Endothelial cell (in vitro differentiated cells): ENCODE measurements at regions not wholly inside any gene's neighbourhood (a gene's known extent, or its start where the extent isn't known, plus 50 kb on each side); places are given as distances from the start of the nearest gene placed in this dataset.

Source experiments
- DNase-seq: peaks from one replicate; pipeline ENCODE4 v3.0.0; 2021; ENCODE audit warnings: low spot score
- H3K27ac Mint-ChIP-seq: one replicate; pipeline ENCODE4 v1.8.0; 2021; ENCODE audit warnings: mixed read lengths, inconsistent platforms; ENCODE audit not compliant: unreplicated experiment
- H3K27me3 Mint-ChIP-seq: one replicate; pipeline ENCODE4 v1.8.0; 2021; ENCODE audit warnings: mild to moderate bottlenecking, moderate library complexity, mixed read lengths, inconsistent platforms; ENCODE audit not compliant: unreplicated experiment
- H3K36me3 Mint-ChIP-seq: one replicate; pipeline ENCODE4 v1.8.0; 2021; ENCODE audit warnings: mild to moderate bottlenecking, low read depth, mixed read lengths, inconsistent platforms; ENCODE audit not compliant: unreplicated experiment
- H3K4me1 Mint-ChIP-seq: one replicate; pipeline ENCODE4 v1.8.0; 2021; ENCODE audit warnings: mild to moderate bottlenecking, mixed read lengths, inconsistent platforms; ENCODE audit not compliant: unreplicated experiment
- H3K4me3 Mint-ChIP-seq: one replicate; pipeline ENCODE4 v1.8.0; 2021; ENCODE audit warnings: mild to moderate bottlenecking, mixed read lengths, inconsistent platforms; ENCODE audit not compliant: unreplicated experiment
- H3K9me3 Mint-ChIP-seq: one replicate; pipeline ENCODE4 v1.8.0; 2021; ENCODE audit warnings: mixed read lengths, inconsistent platforms; ENCODE audit not compliant: unreplicated experiment
- TF ChIP-seq, protein P1 (sequence below): fragments of 200-600 bp; sonication (generic); IDR thresholded peaks from one replicate; pipeline ENCODE4 v1.5.0; 2021; ENCODE audit warnings: antibody characterized with exemption; ENCODE audit not compliant: unreplicated experiment

- Mint-ChIP-seq H3K27me3 (no peaks in the 10 kb centered on the region), H3K36me3 (no peaks in the 10 kb centered on the region), H3K4me1 (no peaks in the 10 kb centered on the region), H3K4me3 (no peak overlapping the region), H3K27ac (no peak overlapping the region), H3K9me3 (no peaks in the 10 kb centered on the region)
- no peak for DNase-seq
- TF ChIP-seq, protein P1, sequence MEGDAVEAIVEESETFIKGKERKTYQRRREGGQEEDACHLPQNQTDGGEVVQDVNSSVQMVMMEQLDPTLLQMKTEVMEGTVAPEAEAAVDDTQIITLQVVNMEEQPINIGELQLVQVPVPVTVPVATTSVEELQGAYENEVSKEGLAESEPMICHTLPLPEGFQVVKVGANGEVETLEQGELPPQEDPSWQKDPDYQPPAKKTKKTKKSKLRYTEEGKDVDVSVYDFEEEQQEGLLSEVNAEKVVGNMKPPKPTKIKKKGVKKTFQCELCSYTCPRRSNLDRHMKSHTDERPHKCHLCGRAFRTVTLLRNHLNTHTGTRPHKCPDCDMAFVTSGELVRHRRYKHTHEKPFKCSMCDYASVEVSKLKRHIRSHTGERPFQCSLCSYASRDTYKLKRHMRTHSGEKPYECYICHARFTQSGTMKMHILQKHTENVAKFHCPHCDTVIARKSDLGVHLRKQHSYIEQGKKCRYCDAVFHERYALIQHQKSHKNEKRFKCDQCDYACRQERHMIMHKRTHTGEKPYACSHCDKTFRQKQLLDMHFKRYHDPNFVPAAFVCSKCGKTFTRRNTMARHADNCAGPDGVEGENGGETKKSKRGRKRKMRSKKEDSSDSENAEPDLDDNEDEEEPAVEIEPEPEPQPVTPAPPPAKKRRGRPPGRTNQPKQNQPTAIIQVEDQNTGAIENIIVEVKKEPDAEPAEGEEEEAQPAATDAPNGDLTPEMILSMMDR: no peak
Measured at GRCh38 chr3:154015307-154015706, 105.9 kb upstream of the ARHGEF26 start.

- Mint-ChIP-seq H3K4me1 (no peaks in the 10 kb centered on the region), H3K9me3 (no peaks in the 10 kb centered on the region), H3K4me3 (no peak overlapping the region), H3K27ac (no peak overlapping the region), H3K27me3 (no peaks in the 10 kb centered on the region), H3K36me3 (no peaks in the 10 kb centered on the region)
- DNase-seq: peak; percentile 63
- TF ChIP-seq, protein P1: peak; percentile 62
Measured at GRCh38 chr3:154018100-154018696, 103.0 kb upstream of the ARHGEF26 start.

DNA sequence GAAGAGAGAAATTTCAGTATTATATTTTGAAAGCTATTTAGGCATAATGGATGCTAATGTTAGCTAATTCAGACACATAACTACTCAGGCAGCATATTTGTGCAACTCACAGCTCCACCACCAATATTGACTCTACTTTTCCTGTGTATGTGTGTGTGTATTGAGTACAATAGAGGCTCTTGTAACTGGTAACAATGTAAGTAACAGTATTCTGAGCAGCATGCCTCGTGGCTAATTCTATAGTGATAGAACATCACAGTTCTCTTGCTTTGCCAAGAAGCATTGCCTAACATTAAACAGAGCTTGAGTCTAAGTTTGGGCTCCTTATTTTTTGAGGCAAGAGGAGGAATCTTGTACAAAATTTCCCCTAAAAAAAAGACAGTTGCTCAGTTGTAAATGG lies 98.6 kb upstream of the ARHGEF26 start:
- no peaks in the 10 kb centered on the region for H3K4me1 Mint-ChIP-seq

GRCh38 chr3:154023148-154023547 lies 98.0 kb upstream of the ARHGEF26 start:
- Mint-ChIP-seq H3K4me3 (no peak overlapping the region), H3K27ac (no peak overlapping the region), H3K9me3 (no peaks in the 10 kb centered on the region), H3K27me3 (no peaks in the 10 kb centered on the region), H3K4me1 (no peaks in the 10 kb centered on the region), H3K36me3 (no peaks in the 10 kb centered on the region)
- TF ChIP-seq, protein P1: no peak
- no peak for DNase-seq

More for the DNA sequence above, 98.6 kb upstream of the ARHGEF26 start:
- no peak for DNase-seq
- Mint-ChIP-seq H3K27ac (no peak overlapping the region), H3K9me3 (no peaks in the 10 kb centered on the region), H3K36me3 (no peaks in the 10 kb centered on the region), H3K27me3 (no peaks in the 10 kb centered on the region), H3K4me3 (no peak overlapping the region)
- TF ChIP-seq, protein P1: no peak

GRCh38 chr3:154025007-154025406 lies 96.2 kb upstream of the ARHGEF26 start:
- Mint-ChIP-seq H3K27ac (no peak overlapping the region), H3K4me3 (no peak overlapping the region)
- TF ChIP-seq, protein P1: no peak

More at GRCh38 chr3:154025007-154025406, 96.2 kb upstream of the ARHGEF26 start:
- H3K27me3 Mint-ChIP-seq: no peaks in the 10 kb centered on the region
- no peaks in the 10 kb centered on the region for H3K9me3 Mint-ChIP-seq
- no peaks in the 10 kb centered on the region for H3K4me1 Mint-ChIP-seq
- no peaks in the 10 kb centered on the region for H3K36me3 Mint-ChIP-seq
- DNase-seq: no peak
